ENCODE measurements at regions not wholly inside any gene's neighbourhood (a gene's known extent, or its start where the extent isn't known, plus 50 kb on each side); places are given as distances from the start of the nearest gene placed in this dataset.

- TF ChIP-seq POLR2A (IDR thresholded peaks at IDR 0.05) (no peak), CTCF (IDR thresholded peaks at IDR 0.05) (no peak)
These were observed 121.4 kb upstream of the SLC14A2 start for GRCh38 chr18:45493830-45494229.
